Cardiac muscle cell (in vitro differentiated cells and primary cell): ENCODE measurements at regions not wholly inside any gene's neighbourhood (a gene's known extent, or its start where the extent isn't known, plus 50 kb on each side); places are given as distances from the start of the nearest gene placed in this dataset.

ENCODE experiments used
- DNase-seq, 2 donors: peaks; one replicate each; pipeline versions ENCODE4 v3.0.0 to v3.0.0-alpha.2; 2010 to 2017; ENCODE audit warnings: low read depth in 1 of 2, low spot score in 1 of 2
- H3K27ac ChIP-seq: fragments of 200-600 bp; sonication (generic); 2 replicates; pipeline ENCODE4 v1.5.1; 2016
- H3K27me3 ChIP-seq: fragments of 200-600 bp; sonication (generic); 2 replicates; pipeline ENCODE4 v1.6.0; 2016; ENCODE audit warnings: control low read depth
- H3K36me3 ChIP-seq: fragments of 200-600 bp; sonication (generic); 2 replicates; pipeline ENCODE4 v1.5.1; 2016; ENCODE audit warnings: control low read depth
- H3K4me1 ChIP-seq: fragments of 200-600 bp; sonication (generic); 2 replicates; pipeline ENCODE4 v1.8.1; 2017; ENCODE audit warnings: low read depth, mild to moderate bottlenecking, mixed run types
- H3K4me3 ChIP-seq: fragments of 200-600 bp; sonication (generic); 2 replicates; pipeline ENCODE4 v1.5.1; 2016; ENCODE audit warnings: mild to moderate bottlenecking
- H3K9me3 ChIP-seq: fragments of 200-600 bp; sonication (generic); 2 replicates; pipeline ENCODE4 v1.5.1; 2017; ENCODE audit warnings: low read depth, mild to moderate bottlenecking, control low read depth
- TF ChIP-seq, protein P1 (sequence below): IDR thresholded peaks from 2 replicates; pipeline ENCODE4 v1.5.1; 2012; ENCODE audit warnings: low read depth, mild to moderate bottlenecking, low read length

DNA sequence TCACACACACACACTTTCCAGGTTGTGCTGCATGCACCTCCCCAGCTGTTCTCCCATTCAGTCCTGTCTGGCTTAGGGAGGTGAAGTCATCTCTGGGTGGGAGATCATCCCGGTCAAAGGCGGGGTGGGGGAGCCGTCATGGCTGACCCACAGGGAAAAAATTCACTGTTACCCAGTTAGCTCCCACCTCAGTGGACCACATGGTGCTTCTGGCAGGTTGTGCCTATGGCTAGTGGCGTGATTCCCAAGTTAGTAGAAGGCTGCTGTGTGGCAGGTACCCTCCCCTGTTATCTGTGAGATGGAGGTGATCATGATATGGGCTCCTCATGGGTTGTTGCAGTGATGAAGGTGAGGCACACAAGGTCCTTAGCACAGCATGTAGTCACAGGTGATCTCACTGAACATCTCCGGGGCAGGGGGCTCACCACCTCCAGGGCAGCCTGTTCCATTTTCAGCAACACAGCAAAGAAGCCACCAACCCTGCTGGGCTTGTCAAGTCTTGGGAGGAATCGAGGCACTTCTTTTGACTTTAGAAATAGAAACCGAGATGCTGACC is 154.9 kb upstream of the CCND2 start:
- no peak overlapping the region for H3K4me3 ChIP-seq
- H3K4me1 ChIP-seq: no peaks in the 10 kb centered on the region
- no peaks in the 10 kb centered on the region for H3K36me3 ChIP-seq
- no peaks in the 10 kb centered on the region for H3K9me3 ChIP-seq
- no peak for DNase-seq
- TF ChIP-seq, protein P1, sequence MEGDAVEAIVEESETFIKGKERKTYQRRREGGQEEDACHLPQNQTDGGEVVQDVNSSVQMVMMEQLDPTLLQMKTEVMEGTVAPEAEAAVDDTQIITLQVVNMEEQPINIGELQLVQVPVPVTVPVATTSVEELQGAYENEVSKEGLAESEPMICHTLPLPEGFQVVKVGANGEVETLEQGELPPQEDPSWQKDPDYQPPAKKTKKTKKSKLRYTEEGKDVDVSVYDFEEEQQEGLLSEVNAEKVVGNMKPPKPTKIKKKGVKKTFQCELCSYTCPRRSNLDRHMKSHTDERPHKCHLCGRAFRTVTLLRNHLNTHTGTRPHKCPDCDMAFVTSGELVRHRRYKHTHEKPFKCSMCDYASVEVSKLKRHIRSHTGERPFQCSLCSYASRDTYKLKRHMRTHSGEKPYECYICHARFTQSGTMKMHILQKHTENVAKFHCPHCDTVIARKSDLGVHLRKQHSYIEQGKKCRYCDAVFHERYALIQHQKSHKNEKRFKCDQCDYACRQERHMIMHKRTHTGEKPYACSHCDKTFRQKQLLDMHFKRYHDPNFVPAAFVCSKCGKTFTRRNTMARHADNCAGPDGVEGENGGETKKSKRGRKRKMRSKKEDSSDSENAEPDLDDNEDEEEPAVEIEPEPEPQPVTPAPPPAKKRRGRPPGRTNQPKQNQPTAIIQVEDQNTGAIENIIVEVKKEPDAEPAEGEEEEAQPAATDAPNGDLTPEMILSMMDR: no peak
- no peak overlapping the region for H3K27ac ChIP-seq
- peaks cover 3% of the 10 kb centered on the region for H3K27me3 ChIP-seq

DNA sequence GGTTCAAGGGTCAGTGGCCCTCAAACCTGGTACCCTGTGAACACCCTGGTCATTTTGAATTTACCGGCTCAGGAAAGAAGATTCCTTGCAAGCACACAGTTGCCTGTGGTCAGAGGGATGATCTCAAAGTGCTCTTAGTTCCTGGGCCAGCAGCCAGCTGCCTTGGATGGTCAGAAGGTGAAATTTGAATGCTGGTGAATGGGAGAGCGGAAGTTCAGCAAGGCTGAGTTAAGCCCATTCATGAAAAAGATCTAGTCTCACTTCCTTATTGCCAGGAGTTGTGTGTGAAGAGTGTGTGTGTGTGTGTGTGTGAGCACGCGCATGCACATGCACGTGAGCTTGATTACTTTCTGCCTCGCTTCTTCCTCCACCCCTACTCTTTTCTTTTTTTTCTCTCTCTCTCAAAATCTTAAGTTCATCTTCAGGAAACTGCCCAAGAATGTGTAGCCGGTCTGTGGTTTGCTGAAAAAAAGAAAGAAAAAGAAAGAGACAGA is 155.5 kb upstream of the CCND2 start:
- no peaks in the 10 kb centered on the region for H3K9me3 ChIP-seq
- no peak overlapping the region for H3K27ac ChIP-seq
- H3K4me3 ChIP-seq: no peak overlapping the region
- DNase-seq: peak in 1 of 2 donors; percentile 65
- TF ChIP-seq, protein P1: no peak
- no peaks in the 10 kb centered on the region for H3K4me1 ChIP-seq
- no peaks in the 10 kb centered on the region for H3K36me3 ChIP-seq
- H3K27me3 ChIP-seq: peaks cover 3% of the 10 kb centered on the region

DNA sequence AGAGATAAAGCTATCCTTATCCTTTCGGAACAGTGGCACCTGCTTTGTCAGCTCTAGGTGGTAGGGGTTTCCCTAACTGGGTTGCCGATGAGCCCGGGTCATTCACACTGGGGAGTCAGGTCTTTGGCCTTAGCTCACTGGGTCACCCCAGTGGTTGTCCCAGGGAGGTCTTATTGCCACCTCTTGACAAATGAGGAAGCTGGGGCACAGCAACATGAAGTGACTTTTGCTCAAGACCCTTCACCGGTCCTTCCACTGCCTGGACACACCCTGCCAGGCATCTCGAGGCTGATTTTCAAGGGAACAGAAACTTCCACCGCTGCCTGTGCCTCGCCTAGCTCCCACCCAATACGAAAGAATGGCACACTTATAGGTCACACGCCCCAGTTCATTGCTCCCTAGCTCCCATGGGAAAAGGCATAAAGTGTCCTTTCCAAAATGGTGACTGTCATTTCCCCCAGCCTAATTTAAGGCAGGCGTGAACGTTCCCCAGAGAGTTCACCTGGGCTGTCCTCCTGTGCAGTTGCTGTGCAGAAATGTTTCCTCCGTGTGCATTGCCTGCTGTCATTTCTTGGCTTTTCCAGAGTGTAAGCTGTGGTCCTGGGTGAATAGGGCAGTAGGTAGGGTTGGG is 156.1 kb upstream of the CCND2 start:
- H3K9me3 ChIP-seq: no peaks in the 10 kb centered on the region
- H3K27me3 ChIP-seq: peaks cover 3% of the 10 kb centered on the region
- H3K4me3 ChIP-seq: no peak overlapping the region
- H3K36me3 ChIP-seq: no peaks in the 10 kb centered on the region
- no peaks in the 10 kb centered on the region for H3K4me1 ChIP-seq
- TF ChIP-seq, protein P1: no peak
- no peak for DNase-seq
- H3K27ac ChIP-seq: no peak overlapping the region

DNA sequence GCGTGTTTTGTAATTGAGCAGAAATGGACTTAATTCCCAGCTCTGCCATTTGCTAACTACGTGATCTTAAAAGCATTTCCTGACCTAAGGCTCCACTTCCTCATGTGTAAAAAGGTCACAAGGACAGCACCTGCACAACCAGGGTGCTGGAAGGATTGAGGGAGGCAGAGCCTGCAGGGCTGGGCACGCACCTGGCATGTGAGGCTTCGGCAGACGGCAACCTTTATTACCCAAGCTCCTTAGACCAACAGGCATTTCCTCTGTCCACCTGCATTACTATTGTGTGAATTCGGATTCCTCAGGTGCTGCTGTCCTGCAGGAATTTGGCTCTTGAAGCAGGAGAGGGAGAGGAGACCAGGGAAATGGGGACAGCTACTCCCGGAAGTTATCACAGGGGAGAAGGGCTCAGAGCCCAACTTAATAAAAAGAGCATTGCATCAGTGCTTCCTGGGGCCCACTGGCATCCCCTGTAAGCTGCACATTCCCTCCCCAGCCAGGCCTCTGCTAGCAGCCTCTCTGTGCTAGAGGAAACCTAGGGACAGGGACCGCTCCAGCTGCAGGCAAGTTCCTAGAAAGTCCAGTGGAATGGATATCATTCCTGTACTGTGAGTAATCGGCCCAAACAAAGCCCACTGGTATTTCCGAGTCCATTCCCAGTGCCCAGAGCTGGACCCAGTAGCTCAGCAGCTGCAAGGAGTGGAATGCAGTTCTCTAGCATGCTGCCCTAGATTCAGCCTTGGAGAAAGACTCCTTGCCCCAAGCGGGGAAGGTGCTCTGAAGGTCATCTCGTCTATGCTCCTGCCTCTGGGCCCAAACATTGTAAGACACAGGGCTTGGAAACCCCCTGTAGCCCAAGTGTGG is 157.1 kb upstream of the CCND2 start:
- TF ChIP-seq, protein P1: no peak
- peak in 1 of 2 donors; percentile 77 for DNase-seq
- Histone ChIP-seq H3K27me3 (peaks cover 3% of the 10 kb centered on the region), H3K36me3 (no peaks in the 10 kb centered on the region), H3K27ac (no peak overlapping the region), H3K4me1 (no peaks in the 10 kb centered on the region), H3K9me3 (no peaks in the 10 kb centered on the region), H3K4me3 (no peak overlapping the region)

DNA sequence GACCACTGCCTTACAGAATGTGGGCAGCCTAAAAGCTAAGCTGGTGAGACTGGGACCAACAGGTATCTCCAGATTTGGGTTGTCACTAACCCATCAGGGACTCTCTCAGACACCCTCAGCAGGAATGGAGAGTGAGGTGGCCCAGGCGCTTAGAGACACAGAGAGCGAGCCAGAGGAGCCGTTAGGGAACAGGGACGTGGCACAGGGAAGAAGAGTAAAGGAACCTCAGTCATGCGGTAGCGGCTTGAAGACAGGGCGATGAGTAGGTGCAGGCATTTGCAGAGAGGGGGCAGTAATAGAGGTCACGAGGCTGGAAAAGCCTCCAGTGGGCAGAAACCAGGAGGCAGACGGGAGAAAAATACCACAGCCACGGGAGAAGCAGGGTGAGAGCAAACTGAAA is 158.0 kb upstream of the CCND2 start:
- Histone ChIP-seq H3K36me3 (no peaks in the 10 kb centered on the region), H3K4me1 (no peaks in the 10 kb centered on the region), H3K9me3 (no peaks in the 10 kb centered on the region), H3K27me3 (peaks cover 3% of the 10 kb centered on the region), H3K4me3 (no peak overlapping the region), H3K27ac (no peak overlapping the region)
- no peak for DNase-seq
- TF ChIP-seq, protein P1: no peak
